SK-N-SH (cell line): ENCODE measurements at regions not wholly inside any gene's neighbourhood (a gene's known extent, or its start where the extent isn't known, plus 50 kb on each side); places are given as distances from the start of the nearest gene placed in this dataset.

Experiments used
- EP300 ChIP-seq, 2 experiments: IDR thresholded peaks; 2 replicates each; pipeline versions ENCODE4 v1.4.0 to v1.6.1; 2012; ENCODE audit warnings: borderline replicate concordance in 1 of 2, low read depth in 1 of 2, low read length in 1 of 2
- GATA2 ChIP-seq: sonication (generic); formaldehyde crosslinking; IDR thresholded peaks from 2 replicates; pipeline ENCODE4 v1.5.0; 2020; ENCODE audit warnings: mild to moderate bottlenecking, missing genetic modification reagents
- POLR2AphosphoS5 ChIP-seq: IDR thresholded peaks from 2 replicates; pipeline ENCODE4 v1.6.1; 2012; ENCODE audit warnings: low read depth, low read length
- SMC3 ChIP-seq: IDR thresholded peaks from 2 replicates; pipeline ENCODE4 v1.6.1; 2012; ENCODE audit warnings: low read depth, low read length, improper control_type of control experiment
- TF ChIP-seq, protein P1 (sequence below): fragments of 200-600 bp; sonication (generic); IDR thresholded peaks from 2 replicates; pipeline ENCODE4 v1.6.1; 2017; ENCODE audit warnings: antibody characterized with exemption, mild to moderate bottlenecking, moderate library complexity
- TF ChIP-seq, protein P2 (sequence below): IDR thresholded peaks from 2 replicates; pipeline ENCODE4 v1.4.0; 2012; ENCODE audit warnings: low read depth, borderline replicate concordance
- TF ChIP-seq, protein P3 (sequence below): IDR thresholded peaks from 2 replicates; pipeline ENCODE4 v1.6.1; 2012; ENCODE audit warnings: mild to moderate bottlenecking, low read depth, low read length, moderate library complexity

DNA sequence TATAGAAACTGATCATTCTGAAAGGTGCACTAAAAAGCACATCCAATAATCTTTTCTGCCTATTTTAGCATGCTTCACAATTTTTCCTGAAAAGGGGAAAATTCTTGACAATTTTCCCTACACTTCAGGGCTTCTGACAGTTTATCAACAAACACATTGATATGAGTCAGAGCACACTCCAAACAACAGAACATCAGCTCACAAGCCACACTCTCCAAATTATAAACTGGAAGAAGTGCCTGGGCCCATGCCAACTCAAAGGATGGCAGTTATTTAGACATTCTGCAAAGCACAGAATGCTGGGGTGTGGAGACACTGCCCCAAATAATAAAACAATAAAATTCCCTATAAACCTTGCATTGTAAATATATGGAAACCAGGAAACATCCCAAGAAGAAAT lies 90.8 kb downstream of the ELAPOR2 start:
- TF ChIP-seq, protein P1, sequence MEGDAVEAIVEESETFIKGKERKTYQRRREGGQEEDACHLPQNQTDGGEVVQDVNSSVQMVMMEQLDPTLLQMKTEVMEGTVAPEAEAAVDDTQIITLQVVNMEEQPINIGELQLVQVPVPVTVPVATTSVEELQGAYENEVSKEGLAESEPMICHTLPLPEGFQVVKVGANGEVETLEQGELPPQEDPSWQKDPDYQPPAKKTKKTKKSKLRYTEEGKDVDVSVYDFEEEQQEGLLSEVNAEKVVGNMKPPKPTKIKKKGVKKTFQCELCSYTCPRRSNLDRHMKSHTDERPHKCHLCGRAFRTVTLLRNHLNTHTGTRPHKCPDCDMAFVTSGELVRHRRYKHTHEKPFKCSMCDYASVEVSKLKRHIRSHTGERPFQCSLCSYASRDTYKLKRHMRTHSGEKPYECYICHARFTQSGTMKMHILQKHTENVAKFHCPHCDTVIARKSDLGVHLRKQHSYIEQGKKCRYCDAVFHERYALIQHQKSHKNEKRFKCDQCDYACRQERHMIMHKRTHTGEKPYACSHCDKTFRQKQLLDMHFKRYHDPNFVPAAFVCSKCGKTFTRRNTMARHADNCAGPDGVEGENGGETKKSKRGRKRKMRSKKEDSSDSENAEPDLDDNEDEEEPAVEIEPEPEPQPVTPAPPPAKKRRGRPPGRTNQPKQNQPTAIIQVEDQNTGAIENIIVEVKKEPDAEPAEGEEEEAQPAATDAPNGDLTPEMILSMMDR: no peak
- TF ChIP-seq, protein P2, sequence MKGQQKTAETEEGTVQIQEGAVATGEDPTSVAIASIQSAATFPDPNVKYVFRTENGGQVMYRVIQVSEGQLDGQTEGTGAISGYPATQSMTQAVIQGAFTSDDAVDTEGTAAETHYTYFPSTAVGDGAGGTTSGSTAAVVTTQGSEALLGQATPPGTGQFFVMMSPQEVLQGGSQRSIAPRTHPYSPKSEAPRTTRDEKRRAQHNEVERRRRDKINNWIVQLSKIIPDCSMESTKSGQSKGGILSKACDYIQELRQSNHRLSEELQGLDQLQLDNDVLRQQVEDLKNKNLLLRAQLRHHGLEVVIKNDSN: no peak
- no peak for TF ChIP-seq SMC3
- TF ChIP-seq POLR2AphosphoS5: no peak
- TF ChIP-seq EP300 (IDR thresholded peaks at IDR 0.05; ENCODE audit: borderline replicate concordance in 1 of 2, low read depth in 1 of 2, low read length in 1 of 2): no peak
- TF ChIP-seq, protein P3, sequence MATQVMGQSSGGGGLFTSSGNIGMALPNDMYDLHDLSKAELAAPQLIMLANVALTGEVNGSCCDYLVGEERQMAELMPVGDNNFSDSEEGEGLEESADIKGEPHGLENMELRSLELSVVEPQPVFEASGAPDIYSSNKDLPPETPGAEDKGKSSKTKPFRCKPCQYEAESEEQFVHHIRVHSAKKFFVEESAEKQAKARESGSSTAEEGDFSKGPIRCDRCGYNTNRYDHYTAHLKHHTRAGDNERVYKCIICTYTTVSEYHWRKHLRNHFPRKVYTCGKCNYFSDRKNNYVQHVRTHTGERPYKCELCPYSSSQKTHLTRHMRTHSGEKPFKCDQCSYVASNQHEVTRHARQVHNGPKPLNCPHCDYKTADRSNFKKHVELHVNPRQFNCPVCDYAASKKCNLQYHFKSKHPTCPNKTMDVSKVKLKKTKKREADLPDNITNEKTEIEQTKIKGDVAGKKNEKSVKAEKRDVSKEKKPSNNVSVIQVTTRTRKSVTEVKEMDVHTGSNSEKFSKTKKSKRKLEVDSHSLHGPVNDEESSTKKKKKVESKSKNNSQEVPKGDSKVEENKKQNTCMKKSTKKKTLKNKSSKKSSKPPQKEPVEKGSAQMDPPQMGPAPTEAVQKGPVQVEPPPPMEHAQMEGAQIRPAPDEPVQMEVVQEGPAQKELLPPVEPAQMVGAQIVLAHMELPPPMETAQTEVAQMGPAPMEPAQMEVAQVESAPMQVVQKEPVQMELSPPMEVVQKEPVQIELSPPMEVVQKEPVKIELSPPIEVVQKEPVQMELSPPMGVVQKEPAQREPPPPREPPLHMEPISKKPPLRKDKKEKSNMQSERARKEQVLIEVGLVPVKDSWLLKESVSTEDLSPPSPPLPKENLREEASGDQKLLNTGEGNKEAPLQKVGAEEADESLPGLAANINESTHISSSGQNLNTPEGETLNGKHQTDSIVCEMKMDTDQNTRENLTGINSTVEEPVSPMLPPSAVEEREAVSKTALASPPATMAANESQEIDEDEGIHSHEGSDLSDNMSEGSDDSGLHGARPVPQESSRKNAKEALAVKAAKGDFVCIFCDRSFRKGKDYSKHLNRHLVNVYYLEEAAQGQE: no peak
- no peak for TF ChIP-seq GATA2 (CRISPR knock-in tag)
